22Rv1 (cell line): ENCODE measurements at regions not wholly inside any gene's neighbourhood (a gene's known extent, or its start where the extent isn't known, plus 50 kb on each side); places are given as distances from the start of the nearest gene placed in this dataset.

Experiments
- CTCF ChIP-seq: fragments of 450-650 bp; IDR thresholded peaks from 2 replicates; pipeline ENCODE4 v1.5.1; 2017; ENCODE audit warnings: mild to moderate bottlenecking
- ZFX ChIP-seq: fragments of 450-650 bp; IDR thresholded peaks from 2 replicates; pipeline ENCODE4 v1.6.1; 2017; ENCODE audit warnings: antibody characterized with exemption, borderline replicate concordance

DNA sequence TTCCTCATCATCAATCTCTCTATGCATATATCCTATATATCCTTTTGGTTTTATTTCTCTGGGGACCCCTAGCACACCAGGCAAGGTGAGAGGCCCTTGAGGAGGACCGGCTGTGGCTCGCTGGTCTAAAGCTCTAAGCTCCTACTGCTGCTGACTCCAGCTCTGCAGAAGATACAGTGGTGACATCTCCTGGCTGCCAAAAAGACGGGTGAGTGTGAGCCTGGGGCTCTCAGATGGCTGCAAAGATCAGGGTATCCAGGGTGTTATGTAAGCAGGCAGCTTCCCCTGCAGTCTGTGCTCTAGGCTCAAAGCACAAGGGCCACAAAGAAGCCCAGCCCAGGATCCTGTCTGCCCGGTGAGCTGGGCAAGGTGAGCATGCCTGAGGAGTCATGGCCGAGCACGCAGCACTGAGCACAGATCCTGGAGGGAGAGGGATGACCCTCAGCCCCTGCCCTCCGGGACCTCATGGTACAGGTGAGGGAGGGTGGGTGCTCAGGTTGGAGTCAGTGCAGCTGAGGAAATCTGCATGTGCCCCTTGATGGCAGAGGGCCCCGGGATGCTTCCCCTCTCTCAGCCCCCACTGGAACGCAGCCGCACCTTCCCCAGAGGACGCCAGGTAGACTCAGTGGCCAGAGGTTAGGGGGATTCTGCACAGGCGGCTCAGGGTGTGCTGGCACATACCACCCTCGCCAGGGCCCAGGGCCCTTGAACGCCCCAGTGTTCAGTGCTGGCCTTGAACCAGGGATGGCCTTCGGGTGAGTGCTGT is 95.4 kb upstream of the INSIG1 start:
- no peak for TF ChIP-seq CTCF
- no peak for TF ChIP-seq ZFX
